OCI-LY3 (cell line): ENCODE measurements at regions not wholly inside any gene's neighbourhood (a gene's known extent, or its start where the extent isn't known, plus 50 kb on each side); places are given as distances from the start of the nearest gene placed in this dataset.

Experiments used
- EZH2phosphoT487 ChIP-seq: fragments of 200-600 bp; shearing (Covaris generic); IDR thresholded peaks from 2 replicates; pipeline ENCODE4 v1.6.1; 2018; ENCODE audit warnings: antibody characterized with exemption, mixed run types, low read depth
- TF ChIP-seq, protein P1 (sequence below): fragments of 200-600, 300-600 bp; sonication (generic); IDR thresholded peaks from 2 replicates; pipeline ENCODE4 v1.5.1; 2014; ENCODE audit warnings: antibody characterized with exemption, low read length, low read depth

DNA sequence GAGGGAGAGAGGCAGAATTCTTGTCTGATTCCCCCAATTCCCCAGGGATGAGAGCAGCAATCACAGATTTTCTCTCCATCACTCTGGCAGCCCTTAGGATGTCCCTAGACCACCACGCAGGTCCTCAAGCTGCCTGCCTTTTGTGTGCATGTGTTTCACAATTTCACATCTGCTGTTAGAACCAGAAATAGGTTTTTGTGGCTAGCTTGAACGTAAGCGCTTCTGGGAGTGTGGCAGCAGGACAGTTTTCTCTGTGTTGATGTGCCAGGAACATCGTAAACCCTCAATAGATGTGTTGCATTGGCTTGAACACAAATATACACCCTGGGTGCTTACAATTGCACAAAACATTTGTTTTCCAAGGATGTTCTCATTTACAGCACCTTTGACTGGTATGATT, 78.8 kb upstream of the TMTC4 start:
- TF ChIP-seq, protein P1, sequence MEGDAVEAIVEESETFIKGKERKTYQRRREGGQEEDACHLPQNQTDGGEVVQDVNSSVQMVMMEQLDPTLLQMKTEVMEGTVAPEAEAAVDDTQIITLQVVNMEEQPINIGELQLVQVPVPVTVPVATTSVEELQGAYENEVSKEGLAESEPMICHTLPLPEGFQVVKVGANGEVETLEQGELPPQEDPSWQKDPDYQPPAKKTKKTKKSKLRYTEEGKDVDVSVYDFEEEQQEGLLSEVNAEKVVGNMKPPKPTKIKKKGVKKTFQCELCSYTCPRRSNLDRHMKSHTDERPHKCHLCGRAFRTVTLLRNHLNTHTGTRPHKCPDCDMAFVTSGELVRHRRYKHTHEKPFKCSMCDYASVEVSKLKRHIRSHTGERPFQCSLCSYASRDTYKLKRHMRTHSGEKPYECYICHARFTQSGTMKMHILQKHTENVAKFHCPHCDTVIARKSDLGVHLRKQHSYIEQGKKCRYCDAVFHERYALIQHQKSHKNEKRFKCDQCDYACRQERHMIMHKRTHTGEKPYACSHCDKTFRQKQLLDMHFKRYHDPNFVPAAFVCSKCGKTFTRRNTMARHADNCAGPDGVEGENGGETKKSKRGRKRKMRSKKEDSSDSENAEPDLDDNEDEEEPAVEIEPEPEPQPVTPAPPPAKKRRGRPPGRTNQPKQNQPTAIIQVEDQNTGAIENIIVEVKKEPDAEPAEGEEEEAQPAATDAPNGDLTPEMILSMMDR, result no peak
- TF ChIP-seq EZH2phosphoT487, result no peak
